MM.1S (cell line): ENCODE measurements at regions not wholly inside any gene's neighbourhood (a gene's known extent, or its start where the extent isn't known, plus 50 kb on each side); places are given as distances from the start of the nearest gene placed in this dataset.
"Not testable (repeated sequence)": the region's sequence is repeated elsewhere in the genome, so short reads cannot be mapped to it uniquely, and the experiment has no call there.

Experiments
- CTCF ChIP-seq: fragments of 300-600 bp; sonication (generic); IDR thresholded peaks from 2 replicates; pipeline ENCODE4 v1.5.1; 2016; ENCODE audit warnings: antibody characterized with exemption, low read length, mixed read lengths
- EZH2 ChIP-seq: fragments of 300-600 bp; sonication (generic); optimal IDR thresholded peaks from 2 replicates; pipeline ENCODE3; 2017; ENCODE audit warnings: low read depth, mild to moderate bottlenecking, antibody characterized with exemption, low read length, mixed read lengths

GRCh38 chr22:16177287-16177686 is 415.3 kb downstream of the CCT8L2 start:
- TF ChIP-seq CTCF, EZH2: not testable (repeated sequence)
